HG03354 (cell line): ENCODE measurements at regions not wholly inside any gene's neighbourhood (a gene's known extent, or its start where the extent isn't known, plus 50 kb on each side); places are given as distances from the start of the nearest gene placed in this dataset.
"Not testable (repeated sequence)": the region's sequence is repeated elsewhere in the genome, so short reads cannot be mapped to it uniquely, and the experiment has no call there.

Source experiments
- ATAC-seq: cut with Tn5 transposase; IDR thresholded peaks from one replicate; pipeline ENCODE4 v1.9.1; 2021; ENCODE audit warnings: mild to moderate bottlenecking; ENCODE audit not compliant: unreplicated experiment, poor library complexity, severe bottlenecking

DNA sequence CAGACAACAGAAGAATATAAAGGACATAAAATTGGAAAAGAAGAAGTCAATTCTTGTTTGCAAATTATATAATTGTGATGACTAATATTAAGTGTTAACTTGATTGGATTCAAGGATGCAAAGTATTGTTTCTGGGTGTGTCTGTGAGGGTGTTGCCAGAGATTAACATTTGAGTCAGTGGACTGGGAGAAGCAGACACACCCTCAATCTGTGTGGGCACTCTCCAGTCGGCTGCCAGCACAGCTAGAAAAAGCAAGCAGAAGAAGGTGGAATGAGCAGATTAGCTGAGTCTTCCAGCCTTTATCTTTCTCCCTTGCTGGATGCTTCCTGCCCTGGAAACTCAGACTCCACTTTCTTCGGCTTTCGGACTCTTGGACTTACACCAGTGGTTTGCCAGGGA, 51.7 kb downstream of the UBE2NL start:
- no peak for ATAC-seq

DNA sequence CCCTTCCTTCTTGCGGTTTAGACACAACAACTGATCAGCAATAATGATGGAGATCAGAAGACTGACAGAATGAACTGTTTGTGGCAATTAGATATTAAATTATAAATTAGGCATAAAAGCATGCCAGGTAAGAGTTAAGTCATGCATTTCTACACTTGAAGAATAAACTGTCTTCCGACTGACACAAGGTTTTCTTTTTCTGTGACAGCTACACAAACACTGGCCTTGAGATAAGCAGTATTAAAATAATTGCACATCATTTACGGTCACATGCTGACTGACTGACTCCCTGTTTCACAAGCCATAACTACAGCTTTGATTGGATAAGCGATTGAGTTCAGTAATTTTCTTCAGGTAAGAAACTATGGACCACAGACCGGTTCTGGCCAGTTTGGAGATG, 56.2 kb downstream of the UBE2NL start:
- no peak for ATAC-seq

DNA sequence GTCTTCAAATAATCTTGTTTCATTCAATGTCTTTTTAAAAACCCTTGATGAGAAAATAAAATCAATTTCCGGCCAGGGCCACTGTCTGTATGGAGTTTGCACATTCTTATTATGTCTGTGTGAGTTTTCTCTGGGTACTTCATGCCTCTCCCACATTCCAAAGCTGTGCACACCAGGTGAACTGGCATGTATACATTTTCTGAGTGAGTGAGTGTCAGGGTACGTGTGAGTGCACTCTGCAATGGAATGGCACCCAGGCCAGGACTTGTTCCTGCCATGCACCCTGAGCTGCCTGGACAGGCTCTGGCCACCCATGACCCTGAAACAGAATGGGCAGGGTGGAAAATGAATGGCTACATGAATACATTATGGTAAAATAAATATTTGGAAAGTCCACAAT, 61.3 kb downstream of the UBE2NL start:
- ATAC-seq, result no peak

DNA sequence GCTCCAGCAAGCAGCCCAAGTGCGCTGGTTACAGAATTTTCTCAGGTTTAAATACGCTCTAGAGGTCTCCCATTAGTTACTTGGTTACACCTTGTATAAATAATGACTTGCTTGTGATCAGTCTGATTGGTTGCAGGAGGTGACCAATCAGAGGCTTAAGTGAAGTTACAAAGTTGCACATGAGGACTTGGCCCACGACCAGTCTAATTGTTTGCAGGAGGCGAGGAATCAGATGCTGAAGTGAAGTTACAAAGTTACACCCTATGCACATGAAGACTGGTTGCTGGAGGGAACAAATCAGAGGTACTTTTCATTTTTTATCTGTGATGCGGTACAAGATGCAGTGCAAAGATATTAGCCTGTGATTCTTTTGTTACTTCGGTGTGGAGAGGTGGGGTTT, 80.7 kb downstream of the UBE2NL start:
- ATAC-seq, result no peak

DNA sequence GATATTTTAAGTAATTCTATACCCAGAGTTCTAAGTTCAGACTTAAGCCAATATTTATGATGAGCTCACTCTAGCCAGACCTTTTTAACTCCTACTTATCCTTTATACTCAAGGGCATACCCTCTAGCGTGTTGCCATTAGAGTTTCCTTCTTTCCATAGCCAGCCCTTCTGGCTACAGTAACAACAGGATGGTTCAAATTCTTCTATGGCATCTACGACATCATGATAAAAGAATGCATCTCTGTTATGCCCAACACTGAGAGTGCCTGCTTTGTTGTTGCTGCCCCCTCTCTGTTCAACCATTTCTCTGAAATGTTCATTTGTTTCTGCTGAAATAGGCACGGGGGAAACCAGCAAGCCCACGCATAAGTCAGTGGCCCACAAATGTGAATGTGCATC, 104.5 kb downstream of the UBE2NL start:
- no peak for ATAC-seq

DNA sequence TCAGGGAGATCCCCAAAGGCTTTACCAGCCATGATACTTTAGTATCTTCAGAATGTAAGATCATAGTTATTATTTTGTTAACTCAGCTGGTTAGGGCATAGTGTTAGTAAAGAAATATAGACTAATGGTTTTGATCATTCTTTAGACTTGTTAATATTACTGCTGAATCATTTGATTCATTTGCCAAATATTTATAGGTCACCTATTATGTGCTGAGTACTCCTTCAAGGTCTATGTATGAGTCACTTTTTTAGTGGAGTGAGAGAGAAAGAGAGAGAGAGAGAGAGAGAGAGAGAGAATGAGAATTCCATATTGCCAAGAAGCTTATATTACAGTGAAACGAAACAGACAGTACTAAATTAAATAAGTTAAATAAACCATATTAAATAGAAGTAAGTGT, 110.3 kb downstream of the UBE2NL start:
- no peak for ATAC-seq

DNA sequence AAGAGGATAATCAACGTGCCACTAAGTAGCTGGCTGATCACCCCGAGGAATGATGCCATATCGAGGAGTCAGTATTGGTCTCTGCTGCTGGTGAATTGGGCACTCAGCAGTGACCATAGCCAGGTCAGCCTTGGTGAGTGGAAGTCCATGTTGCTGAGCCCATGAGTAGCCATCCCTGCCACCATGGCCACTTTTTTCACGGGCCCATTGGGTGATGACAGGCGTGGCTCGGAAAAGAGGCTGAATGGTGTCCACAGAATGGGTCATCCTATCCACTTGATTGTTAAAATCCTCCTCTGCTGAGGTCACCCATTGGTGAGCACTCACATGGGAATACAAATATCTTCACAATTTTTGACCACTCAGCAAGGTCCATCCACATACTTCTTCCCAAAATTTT, 114.4 kb downstream of the UBE2NL start:
- no peak for ATAC-seq

DNA sequence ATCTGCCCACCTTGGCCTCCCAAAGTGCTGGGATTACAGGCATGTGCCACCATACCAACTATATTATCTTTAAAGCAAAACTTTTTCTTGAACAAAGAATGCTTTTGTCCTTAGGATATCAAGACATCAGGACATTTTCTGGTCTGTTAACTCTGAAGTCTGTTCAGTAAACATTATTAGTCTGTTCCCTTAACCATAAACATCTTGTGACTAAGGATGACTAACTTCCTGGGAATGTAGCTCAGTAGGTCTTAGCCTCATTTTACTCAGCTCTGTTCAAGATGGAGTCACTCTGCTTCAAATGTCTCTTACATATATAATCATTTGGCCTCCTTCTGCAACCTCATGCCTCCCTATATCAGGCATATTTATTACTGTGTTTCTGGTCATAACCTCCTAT, 122.9 kb downstream of the UBE2NL start:
- no peak for ATAC-seq

DNA sequence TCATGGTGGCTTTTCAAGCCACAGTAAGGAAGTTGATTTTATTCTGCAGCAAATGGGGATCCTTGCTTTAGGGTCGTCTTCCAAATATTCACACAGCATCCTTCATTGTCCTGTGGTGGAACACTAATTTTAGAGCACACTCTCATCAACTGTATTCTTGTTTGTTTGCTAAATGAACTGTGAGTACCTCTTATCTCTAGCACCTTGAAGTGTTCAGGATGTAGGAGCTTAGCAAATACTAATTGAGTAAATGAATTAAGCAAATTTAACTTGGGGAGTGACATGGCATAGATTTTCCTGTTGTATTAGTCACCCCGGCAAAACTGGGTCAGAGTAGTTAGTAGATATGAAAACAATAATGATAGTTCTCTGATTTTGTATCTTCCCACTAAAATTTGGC, 156.9 kb downstream of the UBE2NL start:
- no peak for ATAC-seq

DNA sequence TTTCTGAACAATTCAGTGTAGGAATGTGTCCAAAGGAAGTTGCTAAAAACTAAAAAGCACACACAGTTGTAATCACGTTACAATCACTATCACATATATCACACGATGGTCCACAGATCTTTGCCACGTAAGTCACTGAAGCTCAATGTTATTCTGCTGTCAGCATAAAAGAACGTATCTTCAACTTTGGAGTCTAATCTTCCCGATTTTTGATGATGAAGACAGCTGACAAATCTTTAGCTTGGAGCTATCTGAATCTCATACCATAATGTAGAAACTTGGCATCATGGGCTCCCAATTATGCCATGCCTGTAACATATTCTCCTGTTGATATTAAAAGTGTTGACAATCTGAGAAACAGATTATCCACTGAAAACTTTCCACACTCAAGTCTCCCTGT, 158.4 kb downstream of the UBE2NL start:
- no peak for ATAC-seq

DNA sequence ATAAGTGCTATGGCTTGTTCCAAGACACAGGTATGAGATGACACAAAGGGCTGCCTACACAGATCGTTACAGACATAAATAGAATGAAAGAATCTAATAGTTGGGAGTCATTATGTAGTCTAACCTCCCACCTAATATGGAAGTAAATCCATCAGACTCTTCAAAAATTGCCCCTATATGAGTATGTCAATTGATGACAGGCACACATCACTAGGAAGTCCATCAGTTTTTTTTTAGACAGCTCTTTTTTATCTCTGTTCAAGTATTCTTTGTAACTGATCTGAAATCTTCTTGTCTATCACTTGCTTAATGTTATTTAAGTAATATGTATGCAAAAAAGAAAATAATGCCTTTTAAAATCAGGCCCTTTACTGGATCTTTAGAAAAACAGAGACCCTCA, 191.6 kb downstream of the UBE2NL start:
- no peak for ATAC-seq

DNA sequence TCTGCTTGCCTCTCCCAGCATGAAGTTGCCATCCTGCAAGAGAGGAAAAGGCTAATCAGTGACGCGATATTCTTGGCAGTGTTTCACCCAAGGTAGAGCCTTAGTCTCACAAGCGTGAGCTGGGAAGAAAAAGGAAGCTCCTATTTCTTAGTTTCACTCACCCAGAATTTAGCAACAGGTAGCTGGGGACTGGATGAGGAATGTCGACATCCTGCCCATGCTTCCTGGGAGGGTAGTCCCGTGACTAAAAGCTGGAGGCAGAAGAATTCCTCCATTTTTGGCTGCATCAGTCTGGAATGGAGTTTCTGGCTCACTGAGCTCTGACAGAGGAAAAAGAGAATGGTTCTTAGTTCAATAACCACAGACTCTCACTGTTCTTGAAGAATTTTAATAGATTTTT, 198.4 kb downstream of the UBE2NL start:
- not testable (repeated sequence) for ATAC-seq

DNA sequence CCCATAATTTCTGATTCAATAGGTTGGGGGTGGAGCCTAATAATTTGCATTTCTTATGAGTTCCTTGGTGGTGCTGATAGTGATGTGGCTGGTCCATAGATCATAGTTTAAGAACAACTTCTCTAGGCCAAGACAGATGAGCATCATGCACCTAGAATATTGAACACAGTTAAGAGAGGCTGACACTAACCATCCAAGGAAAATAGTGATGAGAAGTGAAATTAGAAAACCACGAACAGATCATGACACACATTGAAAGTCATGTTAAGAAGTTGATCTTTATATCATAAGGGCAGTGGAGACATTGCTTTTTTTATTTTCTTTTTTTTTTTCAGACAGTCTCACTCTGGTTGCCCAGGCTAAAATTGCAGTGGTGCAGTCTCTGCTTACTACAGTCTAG, 205.8 kb downstream of the UBE2NL start:
- ATAC-seq, result not testable (repeated sequence)

DNA sequence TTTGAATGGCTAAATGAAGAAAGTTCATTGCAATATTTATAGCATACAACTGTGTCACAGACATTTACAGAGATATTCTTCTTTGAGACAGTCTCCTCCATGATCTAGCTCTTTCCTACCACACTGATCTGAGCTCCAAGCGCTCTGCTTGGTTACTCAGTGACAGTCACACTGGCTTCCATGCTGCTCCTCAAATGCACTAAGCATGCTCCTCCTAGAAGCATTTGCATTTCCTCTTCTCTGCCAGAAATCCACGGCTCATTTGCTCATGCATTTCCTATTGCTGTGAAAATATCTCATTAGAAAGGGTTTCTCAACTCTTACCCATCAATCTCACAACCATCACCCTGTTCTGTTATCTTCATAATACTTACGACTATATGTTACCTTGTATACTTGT, 208.2 kb downstream of the UBE2NL start:
- ATAC-seq, result not testable (repeated sequence)

DNA sequence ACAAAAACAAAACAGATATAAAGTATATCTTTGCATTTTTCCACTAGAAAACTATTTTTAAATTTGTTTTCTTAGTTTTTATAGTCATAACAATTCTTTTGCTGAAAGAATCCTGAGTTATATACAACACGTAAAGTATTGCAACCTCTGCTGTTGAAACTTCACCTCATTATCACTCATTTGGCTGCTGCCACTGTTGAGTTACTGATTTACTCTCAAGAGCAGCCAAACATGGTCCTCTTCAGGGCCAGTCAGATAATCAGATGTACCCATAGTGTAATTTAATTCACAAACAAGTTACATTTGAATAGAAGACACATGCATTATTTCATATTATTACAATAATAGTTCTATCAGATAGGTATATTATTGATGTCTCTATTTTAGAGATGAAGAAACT, 235.6 kb downstream of the UBE2NL start:
- ATAC-seq, result not testable (repeated sequence)

DNA sequence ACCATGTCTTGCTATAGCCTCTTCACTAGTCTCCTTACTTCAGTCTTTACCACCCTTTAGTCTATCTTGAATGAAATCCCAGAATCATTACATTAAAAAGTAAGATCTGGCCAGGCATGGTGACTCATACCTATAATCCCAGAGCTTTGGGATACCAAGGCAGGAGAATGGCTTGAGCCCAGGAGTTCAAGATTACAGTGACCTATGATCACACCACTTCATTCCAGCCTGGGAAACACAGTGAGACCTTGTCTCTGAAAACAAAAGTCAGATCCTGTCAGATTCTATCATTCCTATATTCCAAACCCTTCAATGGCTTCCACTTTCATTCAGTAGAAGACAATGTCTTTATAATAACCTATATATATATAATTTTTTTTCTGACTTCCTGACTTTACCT, 237.7 kb downstream of the UBE2NL start:
- ATAC-seq, result not testable (repeated sequence)

DNA sequence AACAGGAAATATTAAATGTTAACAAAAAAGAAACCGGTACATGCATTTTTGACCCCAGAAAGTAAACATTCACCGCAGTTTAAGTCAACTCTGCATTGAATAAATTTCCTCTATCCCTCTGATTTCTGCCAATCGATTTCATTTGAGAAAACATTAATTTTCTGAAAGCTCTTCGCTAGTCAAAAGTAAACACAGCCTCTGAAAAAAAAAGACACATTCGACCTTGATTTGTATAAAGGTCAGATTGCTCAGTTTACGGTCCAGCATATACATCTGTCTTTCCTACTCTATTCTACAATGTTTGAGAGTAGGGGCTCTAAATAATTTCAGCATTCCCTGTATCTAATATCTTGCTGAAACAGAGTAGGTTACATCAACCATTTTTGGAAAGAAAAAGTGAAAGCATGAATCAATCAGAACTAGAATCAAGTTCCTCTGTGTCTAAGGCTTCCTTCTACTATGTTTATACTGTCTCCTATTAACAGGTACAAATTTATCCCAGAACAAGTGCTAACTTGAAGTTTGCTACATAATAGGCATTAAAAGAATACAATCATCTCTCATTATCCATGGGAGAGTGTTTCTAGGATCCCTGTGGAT, 243.8 kb downstream of the UBE2NL start:
- not testable (repeated sequence) for ATAC-seq

DNA sequence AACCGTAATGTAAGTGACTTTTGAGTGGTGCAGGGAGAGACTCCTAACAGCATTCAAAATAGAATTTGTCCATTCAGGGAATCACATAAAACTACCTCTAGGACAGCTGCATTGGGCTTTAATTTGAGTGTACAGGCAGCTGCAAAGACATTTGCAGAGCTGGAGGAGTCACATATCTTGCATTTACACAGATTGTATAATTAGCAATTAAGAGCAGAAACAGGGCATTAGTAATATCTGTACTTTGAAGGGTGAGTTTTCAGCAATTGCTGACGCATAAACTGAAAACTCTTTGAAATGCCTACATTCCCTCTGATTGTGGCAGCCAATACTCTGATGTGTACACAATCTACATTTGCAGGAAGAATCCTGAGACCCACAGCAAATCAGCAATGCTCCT, 245.6 kb downstream of the UBE2NL start:
- not testable (repeated sequence) for ATAC-seq

DNA sequence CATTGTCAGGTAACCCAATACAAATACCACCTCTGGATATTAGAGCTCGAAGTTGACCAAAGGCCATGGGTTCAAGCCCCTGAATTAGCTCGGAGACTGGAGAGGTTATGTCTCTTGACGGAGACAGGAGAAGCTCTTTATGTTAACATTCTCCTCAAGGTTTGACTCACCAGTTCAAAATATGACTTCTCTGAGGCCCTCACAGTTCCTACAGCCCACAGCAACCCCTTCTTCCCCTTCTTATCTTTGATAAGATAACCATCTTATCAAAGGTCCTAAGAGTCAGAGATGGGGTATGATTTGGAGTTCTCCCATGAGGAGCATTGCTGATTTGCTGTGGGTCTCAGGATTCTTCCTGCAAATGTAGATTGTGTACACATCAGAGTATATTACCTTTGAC, 246.6 kb downstream of the UBE2NL start:
- not testable (repeated sequence) for ATAC-seq

DNA sequence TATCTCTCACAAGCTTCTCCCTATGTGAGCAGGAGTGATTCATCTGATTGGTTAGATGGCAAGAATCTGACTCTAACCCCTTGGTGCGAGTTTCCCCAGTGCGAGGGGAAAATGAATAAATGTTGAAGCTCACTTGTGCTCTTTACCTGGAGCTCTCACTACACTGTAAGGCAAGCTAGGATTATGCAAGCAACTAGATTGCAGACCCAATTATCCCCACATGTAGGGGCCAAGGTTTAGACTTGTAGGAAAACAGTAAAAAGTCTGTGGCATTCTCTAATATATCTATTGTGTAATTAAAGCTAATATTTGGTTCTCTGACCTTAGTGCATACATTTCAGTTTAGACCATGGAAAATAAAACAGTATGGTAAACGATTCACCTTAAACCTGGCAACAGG, 247.2 kb downstream of the UBE2NL start:
- not testable (repeated sequence) for ATAC-seq

DNA sequence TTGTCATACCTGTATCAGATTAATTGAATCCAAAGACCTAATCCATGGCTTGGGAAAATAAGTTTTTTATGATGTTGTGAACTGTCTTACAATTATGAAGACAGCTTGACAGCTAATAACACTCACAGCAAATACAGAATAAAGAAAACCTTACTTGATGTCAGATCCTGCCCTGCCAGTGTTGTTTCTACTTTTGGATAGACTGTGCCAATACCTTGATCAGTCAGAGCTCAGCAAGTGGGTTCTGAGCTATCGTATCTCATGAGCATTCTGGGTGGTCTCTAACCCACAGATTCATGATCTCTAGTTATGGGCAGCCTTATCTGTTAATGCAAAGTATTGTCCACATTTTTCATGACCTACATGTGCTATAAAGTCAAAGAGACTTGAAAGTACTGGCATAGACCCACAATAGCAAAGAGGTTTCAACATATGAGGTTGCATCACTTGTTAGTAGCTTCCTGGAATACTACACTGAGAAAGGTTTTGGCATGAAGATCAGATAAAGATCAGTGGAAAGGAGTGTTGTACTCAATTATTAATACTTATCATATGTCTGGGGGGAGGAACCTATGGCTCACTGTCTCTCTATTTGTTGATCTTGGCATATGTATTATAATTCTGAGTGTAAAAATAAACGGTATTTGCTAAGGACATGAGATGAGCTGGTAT, 250.7 kb downstream of the UBE2NL start:
- not testable (repeated sequence) for ATAC-seq

DNA sequence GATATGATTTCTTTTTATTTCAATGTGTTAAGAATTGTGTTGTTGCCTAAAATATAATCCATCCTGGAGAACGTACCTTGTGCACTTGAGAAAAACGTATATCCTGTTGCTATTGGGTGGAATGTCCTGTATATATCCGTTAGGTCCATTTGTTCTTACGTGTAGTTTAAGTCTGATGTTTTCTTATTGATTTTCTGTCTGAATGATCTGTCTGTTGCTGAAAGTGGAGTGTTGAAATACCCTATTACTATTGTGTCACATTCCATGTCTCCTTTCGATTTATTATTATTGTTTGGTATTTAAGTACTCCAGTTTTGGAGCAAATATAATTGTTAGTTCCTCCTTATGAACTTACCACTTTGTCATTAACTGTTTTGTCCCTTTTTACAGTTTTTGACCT, 270.6 kb downstream of the UBE2NL start:
- not testable (repeated sequence) for ATAC-seq
